MM.1S (cell line): ENCODE measurements at regions not wholly inside any gene's neighbourhood (a gene's known extent, or its start where the extent isn't known, plus 50 kb on each side); places are given as distances from the start of the nearest gene placed in this dataset.

ENCODE experiments used
- EZH2 ChIP-seq: fragments of 300-600 bp; sonication (generic); optimal IDR thresholded peaks from 2 replicates; pipeline ENCODE3; 2017; ENCODE audit warnings: low read depth, mild to moderate bottlenecking, antibody characterized with exemption, low read length, mixed read lengths
- TF ChIP-seq, protein P1 (sequence below): fragments of 300-600 bp; sonication (generic); IDR thresholded peaks from 2 replicates; pipeline ENCODE4 v1.5.1; 2016; ENCODE audit warnings: antibody characterized with exemption, low read length, mixed read lengths

GRCh38 chr2:16373341-16373740 is 292.3 kb downstream of the CYRIA start:
- TF ChIP-seq, protein P1, sequence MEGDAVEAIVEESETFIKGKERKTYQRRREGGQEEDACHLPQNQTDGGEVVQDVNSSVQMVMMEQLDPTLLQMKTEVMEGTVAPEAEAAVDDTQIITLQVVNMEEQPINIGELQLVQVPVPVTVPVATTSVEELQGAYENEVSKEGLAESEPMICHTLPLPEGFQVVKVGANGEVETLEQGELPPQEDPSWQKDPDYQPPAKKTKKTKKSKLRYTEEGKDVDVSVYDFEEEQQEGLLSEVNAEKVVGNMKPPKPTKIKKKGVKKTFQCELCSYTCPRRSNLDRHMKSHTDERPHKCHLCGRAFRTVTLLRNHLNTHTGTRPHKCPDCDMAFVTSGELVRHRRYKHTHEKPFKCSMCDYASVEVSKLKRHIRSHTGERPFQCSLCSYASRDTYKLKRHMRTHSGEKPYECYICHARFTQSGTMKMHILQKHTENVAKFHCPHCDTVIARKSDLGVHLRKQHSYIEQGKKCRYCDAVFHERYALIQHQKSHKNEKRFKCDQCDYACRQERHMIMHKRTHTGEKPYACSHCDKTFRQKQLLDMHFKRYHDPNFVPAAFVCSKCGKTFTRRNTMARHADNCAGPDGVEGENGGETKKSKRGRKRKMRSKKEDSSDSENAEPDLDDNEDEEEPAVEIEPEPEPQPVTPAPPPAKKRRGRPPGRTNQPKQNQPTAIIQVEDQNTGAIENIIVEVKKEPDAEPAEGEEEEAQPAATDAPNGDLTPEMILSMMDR: no peak
- no peak for TF ChIP-seq EZH2
